GM06990 (cell line): ENCODE measurements at regions not wholly inside any gene's neighbourhood (a gene's known extent, or its start where the extent isn't known, plus 50 kb on each side); places are given as distances from the start of the nearest gene placed in this dataset.

Experiments used
- DNase-seq: peaks from one replicate; pipeline ENCODE4 v3.0.0-alpha.2; 2011; ENCODE audit not compliant: insufficient read length; ENCODE audit errors: extremely low read depth
- H3K27me3 ChIP-seq: replicated peaks from 2 replicates; pipeline ENCODE4 v1.6.0; 2011; ENCODE audit warnings: low read length; ENCODE audit not compliant: control insufficient read depth, insufficient read depth
- H3K36me3 ChIP-seq: 2 replicates; pipeline ENCODE4 v1.5.1; 2011; ENCODE audit warnings: low read length; ENCODE audit not compliant: control insufficient read depth, insufficient read depth
- H3K4me3 ChIP-seq: replicated peaks from 2 replicates; pipeline ENCODE4 v1.5.1; 2011; ENCODE audit warnings: low read depth, mild to moderate bottlenecking, control low read depth, low read length
- CTCF ChIP-seq: IDR thresholded peaks from 2 replicates; pipeline ENCODE4 v1.5.1; 2011; ENCODE audit warnings: low read length, control low read depth, mild to moderate bottlenecking, inconsistent platforms; ENCODE audit not compliant: insufficient read depth, poor library complexity, severe bottlenecking

- no peak for TF ChIP-seq CTCF
- no peak overlapping the region for H3K4me3 ChIP-seq
- H3K27me3 ChIP-seq: no peaks in the 10 kb centered on the region
- no peaks in the 10 kb centered on the region for H3K36me3 ChIP-seq
- no peak for DNase-seq
Measured at GRCh38 chr6:140029551-140029950, 655.1 kb upstream of the CITED2 start.

- no peak for DNase-seq
- H3K4me3 ChIP-seq: no peak overlapping the region
- TF ChIP-seq CTCF: no peak
- H3K27me3 ChIP-seq: no peaks in the 10 kb centered on the region
- no peaks in the 10 kb centered on the region for H3K36me3 ChIP-seq
Measured at GRCh38 chr6:140027219-140027618, 652.8 kb upstream of the CITED2 start.

- DNase-seq: no peak
- TF ChIP-seq CTCF: no peak
- no peak overlapping the region for H3K4me3 ChIP-seq
- no peaks in the 10 kb centered on the region for H3K27me3 ChIP-seq
- H3K36me3 ChIP-seq: no peaks in the 10 kb centered on the region
Measured at GRCh38 chr6:140026546-140026945, 652.1 kb upstream of the CITED2 start.

GRCh38 chr6:140025171-140025570 lies 650.7 kb upstream of the CITED2 start:
- Histone ChIP-seq H3K27me3 (no peaks in the 10 kb centered on the region), H3K4me3 (no peak overlapping the region), H3K36me3 (no peaks in the 10 kb centered on the region)
- no peak for DNase-seq
- TF ChIP-seq CTCF: no peak

GRCh38 chr6:140020207-140020791 lies 645.9 kb upstream of the CITED2 start:
- Histone ChIP-seq H3K36me3 (no peaks in the 10 kb centered on the region), H3K27me3 (no peaks in the 10 kb centered on the region), H3K4me3 (no peak overlapping the region)
- DNase-seq: no peak
- TF ChIP-seq CTCF: no peak

GRCh38 chr6:140018588-140018987 lies 644.1 kb upstream of the CITED2 start:
- H3K36me3 ChIP-seq: no peaks in the 10 kb centered on the region
- no peaks in the 10 kb centered on the region for H3K27me3 ChIP-seq
- TF ChIP-seq CTCF: no peak
- H3K4me3 ChIP-seq: no peak overlapping the region
- no peak for DNase-seq
